ENCODE measurements at regions not wholly inside any gene's neighbourhood (a gene's known extent, or its start where the extent isn't known, plus 50 kb on each side); places are given as distances from the start of the nearest gene placed in this dataset.

- TF ChIP-seq YBX1 (IDR thresholded peaks at IDR 0.05) (no peak), NR2C2 (IDR thresholded peaks at IDR 0.05; ENCODE audit: borderline replicate concordance, control insufficient read depth, insufficient read length, low read depth) (no peak), SIX5 (IDR thresholded peaks at IDR 0.05; ENCODE audit: low read depth, low read length, severe bottlenecking) (no peak), CTCF (IDR thresholded peaks at IDR 0.05 in 2 of 3, conservative IDR thresholded peaks at IDR 0.05 in 1 of 3; ENCODE audit: control insufficient read depth in 2 of 3, extremely low read depth in 1 of 3, insufficient read depth in 1 of 3, low read depth in 3 of 3, low read length in 3 of 3) (no peak), RAD51 (IDR thresholded peaks at IDR 0.05) (no peak), ZZZ3 (IDR thresholded peaks at IDR 0.05; ENCODE audit: control insufficient read depth, insufficient read length, low read depth) (no peak)
- TF ChIP-seq, protein P1, sequence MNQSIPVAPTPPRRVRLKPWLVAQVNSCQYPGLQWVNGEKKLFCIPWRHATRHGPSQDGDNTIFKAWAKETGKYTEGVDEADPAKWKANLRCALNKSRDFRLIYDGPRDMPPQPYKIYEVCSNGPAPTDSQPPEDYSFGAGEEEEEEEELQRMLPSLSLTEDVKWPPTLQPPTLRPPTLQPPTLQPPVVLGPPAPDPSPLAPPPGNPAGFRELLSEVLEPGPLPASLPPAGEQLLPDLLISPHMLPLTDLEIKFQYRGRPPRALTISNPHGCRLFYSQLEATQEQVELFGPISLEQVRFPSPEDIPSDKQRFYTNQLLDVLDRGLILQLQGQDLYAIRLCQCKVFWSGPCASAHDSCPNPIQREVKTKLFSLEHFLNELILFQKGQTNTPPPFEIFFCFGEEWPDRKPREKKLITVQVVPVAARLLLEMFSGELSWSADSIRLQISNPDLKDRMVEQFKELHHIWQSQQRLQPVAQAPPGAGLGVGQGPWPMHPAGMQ (IDR thresholded peaks at IDR 0.05; ENCODE audit: borderline replicate concordance), result no peak
Measured at GRCh38 chr3:174425422-174425821, 433.7 kb upstream of the NAALADL2 start.
